HG03095 (cell line): ENCODE measurements at regions not wholly inside any gene's neighbourhood (a gene's known extent, or its start where the extent isn't known, plus 50 kb on each side); places are given as distances from the start of the nearest gene placed in this dataset.

Experiments
- ATAC-seq: cut with Tn5 transposase; IDR thresholded peaks from one replicate; pipeline ENCODE4 v1.9.1; 2021; ENCODE audit warnings: moderate library complexity; ENCODE audit not compliant: unreplicated experiment

DNA sequence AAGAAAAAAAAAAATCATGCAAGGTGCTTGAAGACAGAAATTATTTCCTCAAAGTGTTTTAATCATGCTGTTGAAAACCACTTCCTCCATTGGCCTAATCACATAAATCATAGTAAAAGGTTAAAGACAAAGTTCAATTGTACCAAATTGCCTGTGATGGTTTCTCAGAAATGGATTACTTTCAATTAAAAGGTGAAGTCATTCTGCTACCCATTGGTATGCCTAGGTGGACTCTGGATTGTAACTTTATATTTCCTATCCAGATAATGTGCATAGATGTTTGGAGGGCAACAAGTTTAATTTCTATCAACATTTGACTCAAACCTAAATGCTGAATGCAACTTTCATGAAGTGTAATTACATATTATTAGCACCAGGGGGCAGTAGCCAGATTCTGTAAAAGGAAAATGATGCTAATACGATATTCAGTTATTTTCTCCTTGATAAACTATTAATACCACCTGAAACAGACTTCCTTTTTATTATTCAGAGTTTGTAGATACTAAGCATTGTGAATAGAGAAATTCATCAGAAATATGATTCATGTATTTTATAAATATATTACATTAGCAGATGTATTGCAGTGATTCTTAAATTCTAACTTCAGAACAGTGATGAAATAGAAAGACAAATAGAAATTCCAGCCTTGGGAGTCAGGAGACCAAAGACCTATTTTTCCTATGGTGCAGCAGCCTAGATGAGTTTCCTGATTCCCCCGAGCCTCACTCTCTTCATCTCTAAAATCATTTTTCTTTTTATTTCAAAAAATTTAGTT lies 148.2 kb downstream of the CAAP1 start:
- no peak for ATAC-seq

DNA sequence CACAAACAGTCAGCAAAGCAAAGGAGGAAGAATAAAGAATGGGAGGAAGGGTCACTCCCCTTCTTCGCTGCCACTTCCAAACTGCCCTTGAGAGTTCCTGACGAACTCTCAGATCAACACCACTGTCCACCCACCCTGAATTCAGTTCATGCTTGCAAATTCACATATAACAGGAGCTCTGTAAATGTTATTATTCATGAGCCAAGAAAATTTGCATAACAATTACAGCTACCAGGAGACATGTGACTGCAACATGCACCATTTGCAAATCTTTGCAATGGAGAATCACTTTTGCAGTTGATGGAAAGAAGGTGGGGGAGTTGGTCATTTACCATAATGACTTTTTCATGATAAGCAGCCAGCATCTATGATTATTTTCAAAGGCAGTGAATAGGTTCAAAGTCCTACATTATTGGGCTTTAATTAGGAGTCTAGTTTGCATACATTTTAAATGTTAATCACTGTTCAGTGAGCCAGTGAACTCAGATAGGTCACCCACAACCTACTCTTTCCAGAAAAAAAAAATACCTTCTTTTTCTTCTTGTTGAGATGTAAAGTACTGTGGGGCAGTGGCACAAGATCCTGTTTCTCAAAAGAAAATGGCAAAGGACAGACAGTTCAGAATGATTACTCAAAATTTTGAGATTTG lies 149.7 kb downstream of the CAAP1 start:
- ATAC-seq, result no peak

DNA sequence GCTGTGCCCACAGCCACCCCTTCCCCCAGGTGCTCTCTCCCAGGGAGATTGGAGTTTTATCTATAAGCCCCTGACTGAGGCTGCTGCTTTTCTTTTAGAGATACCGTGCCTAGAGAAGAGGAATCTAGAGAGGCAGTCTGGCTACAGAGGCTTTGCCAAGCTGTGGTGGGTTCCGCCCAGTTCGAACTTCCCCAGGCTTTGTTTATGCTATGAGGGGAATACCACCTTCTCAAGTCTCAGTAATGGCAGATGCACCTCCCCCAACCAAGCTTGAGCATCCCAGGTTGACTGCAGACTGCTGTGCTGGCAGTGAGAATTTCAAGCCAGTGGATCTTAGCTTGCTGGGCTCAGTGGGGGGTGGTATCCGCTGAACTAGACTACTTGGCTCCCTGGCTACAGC lies 157.4 kb downstream of the CAAP1 start:
- no peak for ATAC-seq

DNA sequence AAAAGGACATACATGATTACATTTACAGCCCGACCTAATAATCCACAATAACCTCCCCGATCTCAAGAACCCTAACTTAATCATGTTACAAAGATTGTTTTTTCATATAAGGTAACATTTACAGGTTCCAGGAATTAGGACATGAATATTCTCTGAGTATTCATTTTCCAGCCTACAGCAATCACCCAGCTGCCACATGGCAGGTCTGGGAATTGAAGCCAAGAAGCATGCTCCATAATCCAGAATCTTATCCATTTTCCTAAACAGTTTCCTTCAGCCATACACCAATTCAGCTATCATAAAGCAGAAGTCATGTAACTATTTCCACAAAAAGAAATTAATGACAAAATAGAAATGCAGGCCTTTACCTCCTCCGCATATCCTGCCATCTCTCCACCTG lies 163.4 kb downstream of the CAAP1 start:
- no peak for ATAC-seq

DNA sequence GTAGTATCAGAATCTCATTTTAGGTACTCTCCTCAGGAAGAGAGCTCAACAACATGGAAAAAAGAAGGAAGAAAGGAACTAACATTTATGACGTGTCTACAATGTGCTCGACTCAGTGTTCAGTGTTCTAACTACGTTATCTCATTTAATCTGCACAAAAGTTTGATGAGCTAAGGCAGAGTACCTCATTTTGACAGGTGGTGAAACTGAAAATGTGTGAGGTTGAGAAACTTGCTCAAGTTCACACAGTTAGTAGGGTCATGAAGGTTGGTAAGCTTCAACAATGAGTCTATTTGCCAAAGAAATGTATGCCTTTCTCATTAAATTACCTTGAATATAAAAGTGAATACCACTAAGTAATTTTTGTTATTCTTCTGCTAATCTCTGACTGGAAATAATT lies 165.1 kb downstream of the CAAP1 start:
- peak; percentile 57 for ATAC-seq

DNA sequence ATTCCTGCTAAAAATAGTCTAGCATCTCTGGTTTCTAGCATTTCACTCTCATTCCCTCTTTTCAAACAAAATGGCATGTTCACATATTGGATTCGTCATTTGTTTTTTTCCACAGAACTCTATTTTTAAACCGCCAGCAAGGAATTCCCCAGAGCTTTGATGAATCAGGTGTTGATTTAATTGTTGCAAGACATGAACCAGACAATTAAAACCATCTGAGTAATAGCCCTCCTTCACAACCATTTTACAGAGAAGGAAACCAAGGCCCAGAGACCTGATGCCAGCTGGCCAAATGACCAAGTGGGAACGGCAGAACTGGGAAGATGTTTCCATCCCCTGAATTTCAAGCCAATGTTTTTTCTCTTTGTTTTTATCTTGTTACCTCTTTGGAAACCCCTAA lies 167.0 kb downstream of the CAAP1 start:
- no peak for ATAC-seq

DNA sequence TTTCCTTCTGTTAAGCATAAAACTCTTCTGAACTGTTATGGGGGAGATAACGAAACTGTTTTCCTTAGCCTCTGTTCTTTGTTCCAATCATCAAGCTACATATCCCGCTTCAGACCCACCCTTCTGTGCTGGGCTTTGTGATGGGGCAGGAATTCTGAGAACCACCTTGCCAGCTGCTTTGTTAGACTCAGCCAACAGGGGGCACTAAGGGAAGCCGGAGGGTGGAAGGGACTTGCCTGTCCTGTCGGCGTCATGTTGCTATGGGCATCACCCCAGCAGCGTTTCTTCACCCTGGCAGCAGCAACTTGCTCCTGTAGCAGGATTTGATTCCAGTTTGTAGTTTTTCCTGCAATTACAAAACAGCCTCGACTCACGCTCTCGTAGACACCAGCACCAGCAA lies 169.1 kb downstream of the CAAP1 start:
- ATAC-seq, result no peak

DNA sequence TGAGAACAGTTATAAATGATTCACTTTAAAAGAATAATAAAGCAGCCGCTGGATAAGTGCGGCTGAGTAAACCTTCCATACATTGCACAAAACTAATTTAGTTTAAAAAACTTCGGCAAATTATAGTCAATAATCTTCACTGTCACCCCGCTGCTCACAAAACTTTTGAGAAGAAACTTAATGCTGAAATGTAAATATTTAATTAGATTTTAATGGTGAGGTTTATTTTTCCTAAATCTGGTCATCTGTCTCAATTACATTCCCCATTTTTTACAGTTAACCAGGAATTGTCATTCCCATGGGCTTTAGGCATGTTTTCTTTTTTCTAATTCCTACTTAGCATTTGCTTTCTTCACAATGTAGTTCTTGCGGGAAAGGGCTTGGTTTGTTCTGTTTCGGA lies 169.8 kb downstream of the CAAP1 start:
- no peak for ATAC-seq

DNA sequence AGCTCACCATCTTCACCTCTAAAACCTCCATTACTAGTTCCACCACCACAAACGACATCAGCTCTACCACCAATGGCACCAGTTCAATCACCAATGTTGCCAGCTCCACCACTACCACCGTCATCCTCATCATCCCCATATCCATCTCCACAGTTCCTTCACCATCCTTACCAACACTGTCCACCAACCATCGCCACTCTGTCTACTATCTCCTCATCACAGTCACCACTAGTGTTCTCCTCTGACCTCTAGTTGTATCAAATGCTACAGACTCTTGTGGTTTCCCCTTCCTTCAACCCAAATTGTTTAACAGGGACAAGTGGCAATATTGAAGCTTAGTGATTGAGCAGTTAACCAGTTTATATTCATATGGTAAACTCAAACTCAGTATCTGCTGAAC lies 182.6 kb downstream of the CAAP1 start:
- ATAC-seq, result no peak

DNA sequence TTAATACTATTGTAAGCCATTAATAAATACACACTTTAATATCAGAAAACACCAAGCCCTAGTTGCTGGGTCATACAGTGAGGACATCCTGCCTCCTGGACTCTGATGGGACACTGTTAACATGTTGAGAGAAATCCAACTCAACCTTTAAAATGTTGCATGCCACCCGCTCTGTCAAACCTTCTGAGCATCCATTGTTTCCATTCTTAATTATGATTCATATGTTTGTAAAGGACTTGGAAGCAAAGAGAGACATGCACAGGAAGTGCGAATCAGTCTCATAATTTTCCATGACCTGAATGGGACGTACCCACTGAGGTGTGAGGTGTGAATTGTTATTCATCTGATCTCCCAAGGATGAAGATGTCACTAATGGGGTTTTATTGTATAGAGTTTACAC lies 186.4 kb downstream of the CAAP1 start:
- ATAC-seq, result no peak

DNA sequence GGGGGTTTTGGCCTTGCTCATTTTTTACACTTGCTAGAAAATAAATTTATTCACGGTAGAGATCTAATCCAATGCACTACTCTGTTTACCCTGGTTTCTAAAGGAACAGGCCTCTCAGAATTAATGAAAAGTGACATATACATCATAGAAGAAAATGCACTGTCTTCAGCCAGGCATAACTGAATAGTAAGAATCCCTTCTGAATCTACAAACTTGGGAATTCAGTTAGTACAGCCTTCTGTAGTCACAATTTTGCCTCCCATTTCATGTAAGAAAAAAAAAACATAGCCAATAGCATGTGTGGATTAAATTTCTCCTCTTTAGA lies 197.3 kb downstream of the CAAP1 start:
- no peak for ATAC-seq

DNA sequence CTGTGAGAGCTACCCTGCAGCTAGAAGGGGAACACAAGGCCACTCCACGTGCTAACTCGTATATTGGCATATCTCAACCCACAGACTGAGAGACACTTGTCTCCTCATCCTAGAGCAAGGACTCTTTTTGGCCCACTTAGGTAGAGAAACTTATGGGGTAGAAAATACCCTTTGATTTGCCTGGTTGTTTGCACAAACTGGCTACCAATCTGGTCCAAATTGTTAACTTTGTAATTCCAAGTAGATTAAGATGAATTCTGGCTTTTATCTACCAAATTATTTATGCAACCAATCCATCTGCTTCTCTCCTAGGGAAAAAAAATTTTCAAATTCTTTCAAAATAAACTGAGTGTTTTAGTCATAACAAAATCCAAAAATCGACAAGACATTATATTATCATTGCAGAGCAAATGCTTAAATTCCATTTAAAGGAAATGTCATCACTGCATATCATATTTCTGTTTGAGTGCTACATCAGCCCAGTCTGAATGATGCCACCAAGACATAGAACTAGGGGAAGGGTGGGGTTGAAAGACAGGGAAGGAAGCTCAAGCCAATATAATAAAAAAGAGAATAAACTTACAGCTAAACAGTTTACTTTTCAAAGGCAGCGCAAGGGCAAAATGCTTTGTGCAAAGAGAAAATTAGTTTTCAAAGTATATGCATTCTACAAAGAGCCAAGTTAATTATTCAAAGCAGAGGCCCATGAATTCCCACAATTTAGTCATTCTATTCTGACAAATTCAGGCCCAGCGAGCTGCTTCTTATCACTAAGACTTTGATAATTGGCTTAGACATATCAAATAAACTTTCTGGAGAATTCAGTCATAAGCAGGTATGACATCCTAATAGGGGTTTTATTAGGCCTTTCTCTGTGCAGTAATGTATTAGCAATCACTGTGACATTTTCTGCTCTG lies 198.0 kb downstream of the CAAP1 start:
- no peak for ATAC-seq

DNA sequence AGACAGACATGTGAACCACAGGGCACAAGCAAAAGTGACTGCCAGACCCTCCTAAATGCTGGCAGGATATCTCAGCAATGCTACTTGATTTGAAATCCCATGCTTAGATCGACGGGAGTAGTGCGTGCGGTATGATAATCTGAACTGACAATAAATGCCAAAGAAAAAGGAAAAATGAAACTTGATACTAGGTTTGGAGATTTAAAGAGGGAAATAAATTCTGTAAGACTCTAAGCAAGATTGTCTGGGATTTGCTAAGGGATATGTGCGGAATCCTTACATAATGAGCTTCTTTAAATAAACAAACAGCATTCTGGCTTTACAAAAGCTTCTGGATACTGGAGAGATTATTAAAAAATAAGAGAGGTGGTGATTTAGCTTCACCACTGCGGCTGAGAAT lies 203.6 kb downstream of the CAAP1 start:
- no peak for ATAC-seq

DNA sequence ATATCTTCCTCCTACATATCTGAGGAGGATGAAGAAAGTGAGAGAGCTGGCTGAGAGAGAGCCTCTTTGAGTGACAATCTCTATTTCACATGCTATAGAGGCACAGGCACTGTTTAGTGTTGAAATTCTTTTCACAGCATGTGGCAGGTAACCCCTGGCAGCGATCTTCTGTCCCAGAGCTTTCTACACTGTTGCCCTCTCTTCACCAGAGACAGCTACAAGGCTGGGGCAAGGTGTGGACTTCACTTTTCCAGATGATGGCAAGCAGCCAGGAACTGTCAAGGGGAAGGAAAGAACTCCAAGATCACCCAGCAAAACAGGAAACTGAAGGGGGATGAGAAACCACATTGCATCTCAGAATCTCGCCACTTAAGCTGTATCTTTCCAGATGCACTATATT lies 205.2 kb downstream of the CAAP1 start:
- no peak for ATAC-seq

DNA sequence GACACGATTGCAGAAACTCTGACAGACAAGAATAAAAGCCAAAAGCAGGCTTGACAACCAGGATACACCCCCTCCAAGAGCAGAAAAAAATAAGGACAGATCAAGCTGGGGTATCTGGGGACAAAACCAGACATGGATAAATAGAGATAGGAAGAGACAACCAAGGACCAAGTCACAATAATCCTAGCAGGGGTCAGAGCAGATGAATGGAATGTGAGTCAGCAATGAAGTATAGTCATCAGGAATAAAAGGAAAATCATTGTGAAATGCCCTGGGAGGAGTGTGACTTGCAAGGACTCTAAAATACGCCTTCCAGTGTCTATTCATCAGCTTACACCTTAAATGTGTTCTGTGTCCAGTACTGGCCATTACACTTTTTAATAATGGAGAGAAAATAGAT lies 206.8 kb downstream of the CAAP1 start:
- ATAC-seq, result no peak

DNA sequence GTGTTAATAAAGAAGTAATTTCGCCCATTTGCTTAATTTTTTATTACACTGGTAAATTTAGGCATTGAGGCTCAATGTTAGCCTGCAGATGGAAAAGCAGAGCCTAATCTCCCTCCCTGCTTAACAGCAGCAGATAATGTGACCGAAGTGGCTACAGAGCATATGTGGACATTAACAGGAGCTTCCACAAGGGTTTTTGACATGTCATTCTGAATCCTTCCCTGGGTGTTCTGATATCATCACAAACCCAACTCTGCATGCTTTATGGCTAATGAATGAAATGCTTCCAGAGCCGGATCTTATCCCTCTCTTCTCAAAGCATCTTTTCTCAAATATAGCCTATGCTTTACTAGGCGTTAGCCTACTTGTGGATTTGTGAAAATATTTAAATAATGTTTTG lies 208.6 kb downstream of the CAAP1 start:
- no peak for ATAC-seq

DNA sequence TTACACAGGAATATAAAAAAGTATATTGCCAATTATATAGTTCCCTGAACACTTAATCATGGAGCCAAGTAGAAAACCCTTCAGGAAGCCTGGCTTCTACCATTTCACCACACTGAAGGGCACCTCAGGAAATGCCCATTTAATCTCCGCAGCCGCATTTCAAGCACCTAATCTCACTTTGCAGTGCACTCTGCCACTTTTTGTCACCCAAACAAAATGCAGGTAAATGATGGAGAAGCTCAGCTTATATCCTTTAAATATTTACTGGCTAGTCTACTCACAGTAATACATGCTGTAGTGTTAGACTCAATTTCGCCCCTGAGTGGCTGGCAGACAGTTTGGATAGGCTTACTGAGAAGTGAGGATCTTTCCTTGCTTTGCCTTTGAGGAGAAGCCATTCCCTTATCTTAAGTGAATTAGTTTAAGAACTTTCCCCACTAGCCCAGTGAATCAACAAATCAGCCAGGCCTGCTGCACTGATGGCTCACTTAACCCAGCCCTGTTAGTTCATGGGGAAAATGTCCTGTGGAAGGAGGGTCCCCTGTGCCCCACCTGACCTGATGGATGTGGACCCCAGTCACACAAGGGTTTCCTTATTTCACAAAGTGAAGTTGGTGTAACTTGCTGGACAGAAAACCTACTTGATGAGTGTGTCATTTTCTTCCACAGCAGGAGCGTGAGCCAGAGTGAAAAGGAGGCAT lies 209.7 kb downstream of the CAAP1 start:
- no peak for ATAC-seq

DNA sequence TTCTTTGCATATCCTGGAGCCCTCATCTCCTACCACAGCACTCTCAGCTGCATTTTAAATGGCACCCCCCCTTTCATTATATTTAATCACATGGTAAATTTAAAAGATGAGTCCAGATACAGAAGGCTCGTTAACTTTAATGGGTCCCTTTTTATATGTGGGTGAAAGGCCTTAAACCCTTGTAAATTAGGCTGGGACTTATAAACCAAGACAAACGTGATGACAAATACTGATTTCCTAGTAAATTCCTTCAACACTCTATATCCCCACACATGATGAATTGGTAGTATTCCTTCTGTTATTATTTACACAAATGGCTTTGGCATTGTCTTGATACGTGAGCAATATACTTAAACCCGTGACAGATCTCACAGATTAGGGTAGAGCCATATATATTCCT lies 210.6 kb downstream of the CAAP1 start:
- no peak for ATAC-seq

DNA sequence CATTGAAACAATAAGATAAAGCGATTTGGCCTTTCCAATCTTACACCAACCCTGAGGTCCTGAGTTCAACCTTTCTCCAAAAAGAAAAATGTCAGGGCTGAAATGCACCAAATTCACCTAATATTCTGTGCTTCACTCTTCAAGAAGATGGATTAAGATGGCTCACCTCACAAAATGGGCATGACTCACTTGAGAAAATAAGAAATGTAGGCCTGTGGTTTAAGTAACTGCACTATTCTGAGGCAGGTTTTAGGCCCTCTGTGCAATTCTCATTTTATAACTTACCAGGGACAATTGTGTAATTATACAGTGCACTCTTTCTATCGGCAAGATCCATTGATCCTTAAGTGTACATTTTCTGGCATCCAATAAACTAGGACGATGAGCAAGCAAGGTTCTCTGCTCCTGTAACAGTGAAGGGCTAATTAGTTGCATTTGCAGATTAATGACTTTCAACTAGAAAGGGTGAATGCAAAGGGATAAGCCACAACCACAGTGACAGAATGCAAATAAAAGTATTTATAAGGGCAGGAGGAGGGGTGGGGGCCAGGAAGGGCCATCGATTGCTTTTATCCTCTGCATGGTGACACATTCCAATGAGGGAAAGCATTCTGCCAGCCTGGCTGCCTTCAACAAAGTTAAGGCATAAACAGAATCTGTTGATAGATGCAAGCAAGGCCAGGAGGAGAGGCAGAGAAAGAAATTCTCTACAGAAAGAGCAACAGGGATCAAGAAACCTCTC lies 214.5 kb downstream of the CAAP1 start:
- no peak for ATAC-seq

DNA sequence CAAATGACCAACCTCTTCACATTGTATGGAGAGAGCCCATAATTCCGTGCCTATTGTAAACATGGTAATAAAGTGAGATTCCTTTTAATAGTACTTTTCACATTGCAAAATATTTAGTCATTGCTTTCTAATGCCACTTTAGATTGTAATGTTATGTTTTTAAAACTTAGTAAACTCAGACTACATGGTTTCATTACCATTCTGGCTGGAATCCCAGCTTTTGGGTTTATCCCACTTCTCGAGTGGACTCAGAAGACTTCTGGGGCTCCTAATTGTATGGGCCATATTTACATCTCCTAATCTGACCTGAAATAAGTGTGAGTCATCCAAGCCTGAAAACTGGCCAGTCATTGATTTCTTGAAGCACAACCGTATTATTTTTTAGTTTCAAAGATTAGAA lies 217.6 kb downstream of the CAAP1 start:
- ATAC-seq, result no peak

DNA sequence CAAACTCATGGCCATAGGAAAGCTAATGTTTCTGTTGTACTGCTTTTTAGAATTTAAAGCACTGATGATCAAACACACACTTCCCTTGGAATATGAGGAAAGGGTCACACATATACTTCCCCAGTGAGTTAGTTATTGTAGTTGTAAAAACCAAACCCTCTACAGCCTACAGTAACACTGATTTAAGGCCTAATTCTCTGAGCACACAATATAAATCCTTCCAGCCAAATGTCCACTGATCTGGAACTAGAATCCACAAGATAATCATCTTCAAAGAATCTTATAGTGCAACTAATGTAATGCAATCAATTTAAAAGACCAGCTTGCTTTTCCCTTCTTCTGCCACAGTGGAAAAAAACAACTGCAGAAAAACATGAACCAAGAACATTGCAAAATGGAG lies 219.3 kb downstream of the CAAP1 start:
- ATAC-seq, result no peak
